ENCODE measurements at regions not wholly inside any gene's neighbourhood (a gene's known extent, or its start where the extent isn't known, plus 50 kb on each side); places are given as distances from the start of the nearest gene placed in this dataset.
A peak's percentile ranks its signal among the peaks of the same experiment; 100 is the strongest.

DNA sequence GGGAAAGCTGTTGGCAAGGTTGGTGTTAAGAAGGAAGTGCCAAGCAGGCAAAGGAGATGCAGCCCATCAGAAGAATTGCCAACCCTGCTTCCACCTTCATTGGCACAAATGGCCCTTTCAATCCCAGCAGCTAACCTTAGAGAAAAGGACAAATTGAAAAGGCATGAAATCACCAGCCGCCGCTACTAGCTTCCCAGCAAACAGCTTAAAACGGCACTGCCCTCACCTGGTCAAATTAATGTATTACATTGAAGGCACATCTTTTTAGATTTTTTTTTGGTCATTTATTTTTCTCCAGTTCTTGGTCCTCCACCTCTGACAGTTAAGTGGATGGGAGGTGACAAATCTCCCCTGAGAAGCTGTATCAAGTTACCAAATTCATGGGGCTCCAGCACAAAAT is 51.0 kb upstream of the NHSL2 start:
- TF ChIP-seq, protein P1, sequence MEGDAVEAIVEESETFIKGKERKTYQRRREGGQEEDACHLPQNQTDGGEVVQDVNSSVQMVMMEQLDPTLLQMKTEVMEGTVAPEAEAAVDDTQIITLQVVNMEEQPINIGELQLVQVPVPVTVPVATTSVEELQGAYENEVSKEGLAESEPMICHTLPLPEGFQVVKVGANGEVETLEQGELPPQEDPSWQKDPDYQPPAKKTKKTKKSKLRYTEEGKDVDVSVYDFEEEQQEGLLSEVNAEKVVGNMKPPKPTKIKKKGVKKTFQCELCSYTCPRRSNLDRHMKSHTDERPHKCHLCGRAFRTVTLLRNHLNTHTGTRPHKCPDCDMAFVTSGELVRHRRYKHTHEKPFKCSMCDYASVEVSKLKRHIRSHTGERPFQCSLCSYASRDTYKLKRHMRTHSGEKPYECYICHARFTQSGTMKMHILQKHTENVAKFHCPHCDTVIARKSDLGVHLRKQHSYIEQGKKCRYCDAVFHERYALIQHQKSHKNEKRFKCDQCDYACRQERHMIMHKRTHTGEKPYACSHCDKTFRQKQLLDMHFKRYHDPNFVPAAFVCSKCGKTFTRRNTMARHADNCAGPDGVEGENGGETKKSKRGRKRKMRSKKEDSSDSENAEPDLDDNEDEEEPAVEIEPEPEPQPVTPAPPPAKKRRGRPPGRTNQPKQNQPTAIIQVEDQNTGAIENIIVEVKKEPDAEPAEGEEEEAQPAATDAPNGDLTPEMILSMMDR (conservative IDR thresholded peaks at IDR 0.05; ENCODE audit: low read depth, low read length): peak; percentile 67
- TF ChIP-seq EZH2 (IDR thresholded peaks at IDR 0.05; ENCODE audit: borderline replicate concordance, low read depth, low read length, poor library complexity, severe bottlenecking): no peak

Measured in A673 (cell line).